22Rv1 (cell line): ENCODE measurements at regions not wholly inside any gene's neighbourhood (a gene's known extent, or its start where the extent isn't known, plus 50 kb on each side); places are given as distances from the start of the nearest gene placed in this dataset.

Experiments
- H3K27ac ChIP-seq: fragments of 450-650 bp; 2 replicates; pipeline ENCODE4 v1.5.1; 2017
- CTCF ChIP-seq: fragments of 450-650 bp; IDR thresholded peaks from 2 replicates; pipeline ENCODE4 v1.5.1; 2017; ENCODE audit warnings: mild to moderate bottlenecking
- ZFX ChIP-seq: fragments of 450-650 bp; IDR thresholded peaks from 2 replicates; pipeline ENCODE4 v1.6.1; 2017; ENCODE audit warnings: antibody characterized with exemption, borderline replicate concordance

- TF ChIP-seq ZFX (no peak), CTCF (no peak)
- no peak overlapping the region for H3K27ac ChIP-seq
These were observed 226.6 kb downstream of the OSR1 start for GRCh38 chr2:19131871-19132270.

- no peak for TF ChIP-seq ZFX
- TF ChIP-seq CTCF, result no peak
- no peak overlapping the region; the same call in 1 of the 2 replicates for H3K27ac ChIP-seq
These were observed 230.3 kb downstream of the OSR1 start for GRCh38 chr2:19128148-19128547.

- peak overlapping the region; percentile 76 for H3K27ac ChIP-seq
- TF ChIP-seq CTCF (no peak), ZFX (no peak)
These were observed 230.8 kb downstream of the OSR1 start for GRCh38 chr2:19127616-19128015.

- TF ChIP-seq CTCF (no peak), ZFX (no peak)
- peak overlapping the region; percentile 76 for H3K27ac ChIP-seq
These were observed 232.3 kb downstream of the OSR1 start for GRCh38 chr2:19125901-19126680.

GRCh38 chr2:19124135-19124534 lies 234.3 kb downstream of the OSR1 start:
- H3K27ac ChIP-seq, result no peak overlapping the region
- TF ChIP-seq ZFX (no peak), CTCF (no peak)

- no peak overlapping the region for H3K27ac ChIP-seq
- TF ChIP-seq ZFX (no peak), CTCF (no peak)
These were observed 234.9 kb downstream of the OSR1 start for GRCh38 chr2:19123556-19123955.

- H3K27ac ChIP-seq, result no peak overlapping the region
- TF ChIP-seq CTCF (no peak), ZFX (no peak)
These were observed 236.2 kb downstream of the OSR1 start for GRCh38 chr2:19122220-19122619.
